Endodermal cell (in vitro differentiated cells): ENCODE measurements at regions not wholly inside any gene's neighbourhood (a gene's known extent, or its start where the extent isn't known, plus 50 kb on each side); places are given as distances from the start of the nearest gene placed in this dataset.

Experiments
- DNase-seq: peaks from one replicate; pipeline ENCODE4 v3.0.0-alpha.2; 2017
- H3K27ac ChIP-seq: 2 replicates; pipeline ENCODE4 v1.5.1; 2013; ENCODE audit warnings: mild to moderate bottlenecking, low read depth, low read length, moderate library complexity
- H3K27me3 ChIP-seq: 2 replicates; pipeline ENCODE4 v1.6.1; 2013; ENCODE audit warnings: mild to moderate bottlenecking, low read length, moderate library complexity; ENCODE audit not compliant: insufficient read depth, control insufficient read depth, poor library complexity, severe bottlenecking
- H3K36me3 ChIP-seq: 2 replicates; pipeline ENCODE4 v1.7.0; 2013; ENCODE audit warnings: mild to moderate bottlenecking, low read length, moderate library complexity; ENCODE audit not compliant: control insufficient read depth, insufficient read depth
- H3K4me1 ChIP-seq: one replicate; pipeline ENCODE4 v1.7.0; 2013; ENCODE audit warnings: low read length; ENCODE audit not compliant: control insufficient read depth, insufficient read depth
- H3K4me3 ChIP-seq: 2 replicates; pipeline ENCODE4 v1.5.1; 2013; ENCODE audit warnings: mild to moderate bottlenecking, low read length, moderate library complexity
- H3K9ac ChIP-seq: 2 replicates; pipeline ENCODE4 v1.6.1; 2013; ENCODE audit warnings: mild to moderate bottlenecking, low read length, moderate library complexity; ENCODE audit not compliant: poor library complexity, severe bottlenecking; ENCODE audit errors: extremely low read depth
- H3K9me3 ChIP-seq: 2 replicates; pipeline ENCODE4 v1.6.1; 2013; ENCODE audit warnings: mild to moderate bottlenecking, low read length, moderate library complexity; ENCODE audit not compliant: control insufficient read depth
- H3K27ac Mint-ChIP-seq: 2 replicates; pipeline ENCODE4 v1.8.0; 2020; ENCODE audit warnings: mixed read lengths
- H3K27me3 Mint-ChIP-seq: 2 replicates; pipeline ENCODE4 v1.8.0; 2021; ENCODE audit warnings: mild to moderate bottlenecking, mixed read lengths; ENCODE audit not compliant: insufficient read depth
- H3K36me3 Mint-ChIP-seq: 2 replicates; pipeline ENCODE4 v1.8.0; 2020; ENCODE audit warnings: low read depth, mixed read lengths
- H3K4me1 Mint-ChIP-seq: 2 replicates; pipeline ENCODE4 v1.8.0; 2020; ENCODE audit warnings: mixed read lengths
- H3K4me3 Mint-ChIP-seq: 2 replicates; pipeline ENCODE4 v1.8.0; 2020; ENCODE audit warnings: mild to moderate bottlenecking, moderate library complexity, mixed read lengths
- H3K9me3 Mint-ChIP-seq: 2 replicates; pipeline ENCODE4 v1.8.0; 2020; ENCODE audit warnings: mild to moderate bottlenecking, mixed read lengths
- WGBS, 2 experiments: methylation state at CpG; one replicate each; pipeline versions ENCODE4 v1.1.5 to v1.1.7; 2013; ENCODE audit warnings: missing lambda C conversion rate in 2 of 2, mixed read lengths in 1 of 2; ENCODE audit not compliant: insufficient coverage in 1 of 2, insufficient read length in 1 of 2; 5-methylcytosine and 5-hydroxymethylcytosine counted together
- TF ChIP-seq, protein P1 (sequence below): fragments of 200-600 bp; sonication (generic); conservative IDR thresholded peaks from 2 replicates; pipeline ENCODE4 v1.5.0; 2021; ENCODE audit warnings: antibody characterized with exemption, mild to moderate bottlenecking

DNA sequence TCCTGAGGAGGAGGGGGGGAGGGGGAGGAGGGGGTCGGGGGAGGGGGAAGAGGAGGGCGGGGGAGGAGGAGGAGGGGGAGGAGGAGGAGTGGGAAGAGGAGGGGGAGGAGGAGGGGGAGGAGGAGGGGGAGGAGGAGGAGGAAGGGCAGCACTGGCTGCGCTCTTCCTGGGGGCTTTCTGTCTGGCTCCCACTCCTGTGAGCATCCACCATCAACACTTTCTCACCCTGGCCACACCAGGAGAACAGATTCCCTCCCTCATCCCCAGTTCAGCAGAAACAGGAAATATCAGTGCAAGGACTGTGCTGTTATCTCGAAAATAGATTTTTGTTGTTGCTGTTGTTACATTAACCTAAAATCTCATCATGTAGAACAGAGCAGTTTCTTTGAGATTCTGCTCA lies 530.5 kb downstream of the ACTR3B start:
- no peak overlapping the region for H3K27ac ChIP-seq
- no peaks in the 10 kb centered on the region for H3K4me1 Mint-ChIP-seq
- no peaks in the 10 kb centered on the region for H3K27me3 Mint-ChIP-seq
- H3K4me1 ChIP-seq, result no peaks in the 10 kb centered on the region
- H3K9ac ChIP-seq, result no peak overlapping the region
- H3K27me3 ChIP-seq, result no peaks in the 10 kb centered on the region
- TF ChIP-seq, protein P1, sequence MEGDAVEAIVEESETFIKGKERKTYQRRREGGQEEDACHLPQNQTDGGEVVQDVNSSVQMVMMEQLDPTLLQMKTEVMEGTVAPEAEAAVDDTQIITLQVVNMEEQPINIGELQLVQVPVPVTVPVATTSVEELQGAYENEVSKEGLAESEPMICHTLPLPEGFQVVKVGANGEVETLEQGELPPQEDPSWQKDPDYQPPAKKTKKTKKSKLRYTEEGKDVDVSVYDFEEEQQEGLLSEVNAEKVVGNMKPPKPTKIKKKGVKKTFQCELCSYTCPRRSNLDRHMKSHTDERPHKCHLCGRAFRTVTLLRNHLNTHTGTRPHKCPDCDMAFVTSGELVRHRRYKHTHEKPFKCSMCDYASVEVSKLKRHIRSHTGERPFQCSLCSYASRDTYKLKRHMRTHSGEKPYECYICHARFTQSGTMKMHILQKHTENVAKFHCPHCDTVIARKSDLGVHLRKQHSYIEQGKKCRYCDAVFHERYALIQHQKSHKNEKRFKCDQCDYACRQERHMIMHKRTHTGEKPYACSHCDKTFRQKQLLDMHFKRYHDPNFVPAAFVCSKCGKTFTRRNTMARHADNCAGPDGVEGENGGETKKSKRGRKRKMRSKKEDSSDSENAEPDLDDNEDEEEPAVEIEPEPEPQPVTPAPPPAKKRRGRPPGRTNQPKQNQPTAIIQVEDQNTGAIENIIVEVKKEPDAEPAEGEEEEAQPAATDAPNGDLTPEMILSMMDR, result no peak
- peaks cover 3% of the 10 kb centered on the region for H3K36me3 Mint-ChIP-seq
- H3K4me3 Mint-ChIP-seq, result no peak overlapping the region
- peaks cover 96% of the 10 kb centered on the region for H3K9me3 Mint-ChIP-seq
- DNase-seq, result no peak
- no peak overlapping the region for H3K4me3 ChIP-seq
- 84% methylated on average over 2 of the region's 4 CpGs; no CpG with 5 or more reads in 1 of the 2 experiments for WGBS, 2 experiments
- H3K36me3 ChIP-seq, result no peaks in the 10 kb centered on the region
- no peak overlapping the region for H3K27ac Mint-ChIP-seq
- H3K9me3 ChIP-seq, result peaks cover 72% of the 10 kb centered on the region

DNA sequence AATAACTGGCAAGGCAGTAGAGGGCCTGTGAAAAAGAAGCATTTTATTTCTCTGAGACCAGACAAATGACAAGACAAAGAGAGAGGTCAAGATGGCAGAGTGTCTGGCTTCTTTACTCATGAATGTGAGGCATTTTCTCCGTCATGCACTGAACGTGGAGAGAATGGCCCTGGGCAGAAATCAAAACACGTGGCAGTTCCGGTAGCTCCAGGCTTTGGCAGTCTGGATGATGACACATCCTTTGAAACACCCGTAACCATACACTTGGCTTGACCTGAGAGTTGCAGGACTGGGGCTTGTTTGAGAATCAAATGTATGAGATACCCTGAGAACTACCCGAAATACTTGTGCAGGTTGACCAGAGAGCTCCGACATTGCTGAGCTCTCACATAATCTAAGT lies 537.6 kb downstream of the ACTR3B start:
- TF ChIP-seq, protein P1, result no peak
- Histone ChIP-seq H3K27me3 (no peaks in the 10 kb centered on the region), H3K4me1 (no peaks in the 10 kb centered on the region), H3K36me3 (no peaks in the 10 kb centered on the region), H3K27ac (no peak overlapping the region), H3K9me3 (peaks cover 80% of the 10 kb centered on the region), H3K9ac (no peak overlapping the region), H3K4me3 (no peak overlapping the region)
- Mint-ChIP-seq H3K27ac (no peak overlapping the region), H3K4me1 (no peaks in the 10 kb centered on the region), H3K4me3 (no peak overlapping the region), H3K36me3 (peaks cover 2% of the 10 kb centered on the region), H3K27me3 (no peaks in the 10 kb centered on the region), H3K9me3 (peaks cover 93% of the 10 kb centered on the region)
- WGBS, 2 experiments, result 77 to 84% methylated on average over 6 to 7 of the region's 7 CpGs
- DNase-seq, result no peak

DNA sequence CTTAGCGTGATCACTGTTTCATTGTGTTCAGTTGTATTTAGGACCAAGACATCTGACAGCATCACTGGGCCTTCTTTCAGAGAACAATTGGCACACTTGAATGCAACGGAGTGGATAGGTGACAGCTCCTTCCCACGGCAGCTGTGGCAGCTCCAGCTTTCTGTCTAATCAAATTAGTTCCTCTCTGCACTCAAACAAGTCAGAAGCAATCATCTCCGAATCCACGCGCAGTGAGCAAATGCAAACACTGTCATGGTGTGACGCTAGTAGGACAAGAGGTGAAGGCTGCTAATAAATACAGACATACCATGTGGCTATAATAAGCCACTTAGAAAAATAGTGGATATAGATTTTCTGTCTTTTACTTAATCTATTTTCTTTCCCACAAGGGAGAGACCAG lies 542.4 kb downstream of the ACTR3B start:
- Histone ChIP-seq H3K9ac (no peak overlapping the region), H3K4me1 (no peaks in the 10 kb centered on the region), H3K27ac (no peak overlapping the region), H3K27me3 (no peaks in the 10 kb centered on the region), H3K4me3 (no peak overlapping the region), H3K36me3 (no peaks in the 10 kb centered on the region), H3K9me3 (peaks cover 61% of the 10 kb centered on the region)
- H3K4me3 Mint-ChIP-seq, result no peak overlapping the region
- TF ChIP-seq, protein P1, result no peak
- WGBS, 2 experiments, result 83 to 93% methylated on average over 3 to 7 of the region's 7 CpGs
- DNase-seq, result no peak
- peaks cover 88% of the 10 kb centered on the region for H3K9me3 Mint-ChIP-seq
- peaks cover 2% of the 10 kb centered on the region for H3K36me3 Mint-ChIP-seq
- H3K4me1 Mint-ChIP-seq, result no peaks in the 10 kb centered on the region
- no peak overlapping the region for H3K27ac Mint-ChIP-seq
- no peaks in the 10 kb centered on the region for H3K27me3 Mint-ChIP-seq
